ENCODE measurements at regions not wholly inside any gene's neighbourhood (a gene's known extent, or its start where the extent isn't known, plus 50 kb on each side); places are given as distances from the start of the nearest gene placed in this dataset.
A peak's percentile ranks its signal among the peaks of the same experiment; 100 is the strongest.
"Not testable (repeated sequence)": the region's sequence is repeated elsewhere in the genome, so short reads cannot be mapped to it uniquely, and the experiment has no call there.

GRCh38 chr6:119673741-119674140, 324.2 kb upstream of the MAN1A1 start:
- Histone ChIP-seq H3K9ac (no peak overlapping the region), H3K4me3 (no peak overlapping the region), H3K27me3 (replicated peaks; ENCODE audit: insufficient read depth) (no peaks in the 10 kb centered on the region), H3K4me1 (ENCODE audit: insufficient read depth) (peaks cover 10% of the 10 kb centered on the region; the same call in 1 of the 2 replicates), H3K9me3 (ENCODE audit: low read depth) (no peaks in the 10 kb centered on the region), H3K9me2 (ENCODE audit: insufficient read depth) (no peaks in the 10 kb centered on the region; the same call in none of the 2 replicates), H2AFZ (no peak overlapping the region), H3F3A (ENCODE audit: insufficient read depth) (no peaks in the 10 kb centered on the region), H3K27ac (no peak overlapping the region), H4K20me1 (ENCODE audit: insufficient read depth) (no peaks in the 10 kb centered on the region), H3K36me3 (ENCODE audit: low read depth) (no peaks in the 10 kb centered on the region), H3K79me2 (ENCODE audit: insufficient read depth) (no peaks in the 10 kb centered on the region), H3K4me2 (ENCODE audit: unreplicated experiment) (no peak overlapping the region)
- no peak for DNase-seq
- no peak for TF ChIP-seq EZH2phosphoT487 (IDR thresholded peaks at IDR 0.05; ENCODE audit: insufficient read depth, low read depth)
- no peak for TF ChIP-seq EZH2 (IDR thresholded peaks at IDR 0.05; ENCODE audit: insufficient read depth, poor library complexity, severe bottlenecking)
- in situ Hi-C loops (cut with MboI): no loop called here

GRCh38 chr6:119672725-119673124, 323.2 kb upstream of the MAN1A1 start:
- 91 to 92% methylated on average over 1 of the region's 1 CpG for WGBS, 2 experiments (ENCODE audit: low coverage in 1 of 2, low lambda C conversion rate in 2 of 2, missing lambda C conversion rate in 2 of 2)
- in situ Hi-C loops (cut with MboI): no loop called here

GRCh38 chr6:119671105-119671504, 321.5 kb upstream of the MAN1A1 start:
- Histone ChIP-seq H3K27me3 (replicated peaks; ENCODE audit: insufficient read depth) (no peaks in the 10 kb centered on the region), H3F3A (ENCODE audit: insufficient read depth) (no peaks in the 10 kb centered on the region), H3K79me2 (ENCODE audit: insufficient read depth) (no peaks in the 10 kb centered on the region), H3K9ac (no peak overlapping the region), H2AFZ (no peak overlapping the region), H3K27ac (no peak overlapping the region), H3K9me3 (ENCODE audit: low read depth) (no peaks in the 10 kb centered on the region), H3K4me2 (ENCODE audit: unreplicated experiment) (no peak overlapping the region), H3K4me3 (no peak overlapping the region), H4K20me1 (ENCODE audit: insufficient read depth) (no peaks in the 10 kb centered on the region), H3K36me3 (ENCODE audit: low read depth) (no peaks in the 10 kb centered on the region), H3K9me2 (ENCODE audit: insufficient read depth) (no peaks in the 10 kb centered on the region; the same call in none of the 2 replicates), H3K4me1 (ENCODE audit: insufficient read depth) (peaks cover 11% of the 10 kb centered on the region; the same call in 1 of the 2 replicates)
- TF ChIP-seq EZH2phosphoT487 (IDR thresholded peaks at IDR 0.05; ENCODE audit: insufficient read depth, low read depth) (no peak), EZH2 (IDR thresholded peaks at IDR 0.05; ENCODE audit: insufficient read depth, poor library complexity, severe bottlenecking) (no peak)
- 89 to 90% methylated on average over 2 of the region's 2 CpGs for WGBS, 2 experiments (ENCODE audit: low coverage in 1 of 2, low lambda C conversion rate in 2 of 2, missing lambda C conversion rate in 2 of 2)
- DNase-seq: no peak
- in situ Hi-C loops (cut with MboI): no loop called here

More at GRCh38 chr6:119672725-119673124, 323.2 kb upstream of the MAN1A1 start:
- H3K27me3 ChIP-seq (replicated peaks; ENCODE audit: insufficient read depth): no peaks in the 10 kb centered on the region
- H3K79me2 ChIP-seq (ENCODE audit: insufficient read depth): no peaks in the 10 kb centered on the region
- no peaks in the 10 kb centered on the region; the same call in none of the 2 replicates for H3K9me2 ChIP-seq (ENCODE audit: insufficient read depth)
- H3F3A ChIP-seq (ENCODE audit: insufficient read depth): no peaks in the 10 kb centered on the region
- no peak overlapping the region for H3K27ac ChIP-seq
- no peak overlapping the region for H3K4me3 ChIP-seq
- H3K9me3 ChIP-seq (ENCODE audit: low read depth): no peaks in the 10 kb centered on the region
- no peak overlapping the region for H2AFZ ChIP-seq
- DNase-seq: no peak
- H4K20me1 ChIP-seq (ENCODE audit: insufficient read depth): no peaks in the 10 kb centered on the region
- H3K4me2 ChIP-seq (ENCODE audit: unreplicated experiment): no peak overlapping the region
- no peak overlapping the region for H3K9ac ChIP-seq
- no peaks in the 10 kb centered on the region for H3K36me3 ChIP-seq (ENCODE audit: low read depth)
- TF ChIP-seq EZH2phosphoT487 (IDR thresholded peaks at IDR 0.05; ENCODE audit: insufficient read depth, low read depth) (no peak), EZH2 (IDR thresholded peaks at IDR 0.05; ENCODE audit: insufficient read depth, poor library complexity, severe bottlenecking) (no peak)
- peaks cover 11% of the 10 kb centered on the region; the same call in 1 of the 2 replicates for H3K4me1 ChIP-seq (ENCODE audit: insufficient read depth)

- Histone ChIP-seq H3K4me2 (ENCODE audit: unreplicated experiment) (peak overlapping the region; percentile 8), H3K9me2 (ENCODE audit: insufficient read depth) (no peaks in the 10 kb centered on the region; the same call in 1 of the 2 replicates), H3K9ac (no peak overlapping the region), H3F3A (ENCODE audit: insufficient read depth) (no peaks in the 10 kb centered on the region), H3K4me3 (no peak overlapping the region), H3K36me3 (ENCODE audit: low read depth) (no peaks in the 10 kb centered on the region), H3K27me3 (replicated peaks; ENCODE audit: insufficient read depth) (no peaks in the 10 kb centered on the region), H3K27ac (no peak overlapping the region), H3K4me1 (ENCODE audit: insufficient read depth) (peaks cover 11% of the 10 kb centered on the region; the same call in 1 of the 2 replicates), H3K79me2 (ENCODE audit: insufficient read depth) (no peaks in the 10 kb centered on the region), H2AFZ (no peak overlapping the region), H3K9me3 (ENCODE audit: low read depth) (no peaks in the 10 kb centered on the region), H4K20me1 (ENCODE audit: insufficient read depth) (no peaks in the 10 kb centered on the region)
- peak; percentile 9 for DNase-seq
- TF ChIP-seq EZH2 (IDR thresholded peaks at IDR 0.05; ENCODE audit: insufficient read depth, poor library complexity, severe bottlenecking) (no peak), EZH2phosphoT487 (IDR thresholded peaks at IDR 0.05; ENCODE audit: insufficient read depth, low read depth) (no peak)
- in situ Hi-C loops (cut with MboI): no loop called here
These were observed 319.7 kb upstream of the MAN1A1 start for GRCh38 chr6:119669221-119669620.

GRCh38 chr6:119665432-119665831, 315.9 kb upstream of the MAN1A1 start:
- peaks cover 11% of the 10 kb centered on the region; the same call in 1 of the 2 replicates for H3K4me1 ChIP-seq (ENCODE audit: insufficient read depth)
- H3K79me2 ChIP-seq (ENCODE audit: insufficient read depth); H3K27ac ChIP-seq; DNase-seq; H3K4me2 ChIP-seq (ENCODE audit: unreplicated experiment); H4K20me1 ChIP-seq (ENCODE audit: insufficient read depth); H2AFZ ChIP-seq; H3K27me3 ChIP-seq (replicated peaks; ENCODE audit: insufficient read depth); H3K4me3 ChIP-seq; H3K9ac ChIP-seq; in situ Hi-C loops (cut with MboI); H3K36me3 ChIP-seq (ENCODE audit: low read depth); H3K9me2 ChIP-seq (ENCODE audit: insufficient read depth); H3F3A ChIP-seq (ENCODE audit: insufficient read depth); H3K9me3 ChIP-seq (ENCODE audit: low read depth): not testable (repeated sequence)
- WGBS, 2 experiments (ENCODE audit: low coverage in 1 of 2, low lambda C conversion rate in 2 of 2, missing lambda C conversion rate in 2 of 2): 78 to 82% methylated on average over 10 of the region's 10 CpGs
